Transverse colon (tissue), 4 donors: ENCODE measurements at regions not wholly inside any gene's neighbourhood (a gene's known extent, or its start where the extent isn't known, plus 50 kb on each side); places are given as distances from the start of the nearest gene placed in this dataset.

Source experiments
- POLR2A ChIP-seq: fragments of 450-650 bp; IDR thresholded peaks from one replicate; pipeline ENCODE4 v1.6.1; 2016; ENCODE audit warnings: antibody characterized with exemption, mild to moderate bottlenecking, moderate library complexity
- POLR2AphosphoS5 ChIP-seq, 3 donors: sonication (generic); formaldehyde crosslinking; IDR thresholded peaks; one replicate each; pipeline ENCODE4 v1.6.1; 2016; ENCODE audit warnings: antibody characterized with exemption in 3 of 3
- TF ChIP-seq, protein P1 (sequence below), 5 experiments: fragments of 200-600 bp in 3 of 5; fragments of 450-650 bp in 2 of 5; sonication (generic) in 3 of 5; IDR thresholded peaks; 1 replicate in 2 of 5; 2 replicates in 3 of 5; pipeline ENCODE4 v1.5.1; 2016 to 2017; ENCODE audit warnings: antibody characterized with exemption in 5 of 5, inconsistent platforms in 3 of 5, mild to moderate bottlenecking in 2 of 5, moderate library complexity in 1 of 5

DNA sequence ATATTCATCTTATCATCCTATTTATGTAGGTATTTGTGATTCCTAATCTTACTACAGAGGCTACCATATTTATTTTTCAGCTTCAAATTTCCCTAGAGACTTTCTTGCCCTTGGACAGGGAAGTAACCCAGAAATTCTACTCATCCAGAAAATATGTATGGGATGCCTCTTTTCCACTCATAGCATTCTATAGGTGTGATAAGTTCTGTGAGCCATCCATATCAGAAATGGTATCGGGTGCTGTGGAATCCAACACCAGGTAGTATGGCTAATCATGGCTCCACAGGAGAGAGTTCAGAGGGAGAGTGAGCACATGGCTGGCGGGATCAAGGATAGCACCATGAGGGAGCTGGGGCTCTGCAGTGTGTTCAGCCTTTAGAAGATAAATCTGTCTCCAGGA is 349.3 kb upstream of the ACTBL2 start:
- TF ChIP-seq, protein P1, sequence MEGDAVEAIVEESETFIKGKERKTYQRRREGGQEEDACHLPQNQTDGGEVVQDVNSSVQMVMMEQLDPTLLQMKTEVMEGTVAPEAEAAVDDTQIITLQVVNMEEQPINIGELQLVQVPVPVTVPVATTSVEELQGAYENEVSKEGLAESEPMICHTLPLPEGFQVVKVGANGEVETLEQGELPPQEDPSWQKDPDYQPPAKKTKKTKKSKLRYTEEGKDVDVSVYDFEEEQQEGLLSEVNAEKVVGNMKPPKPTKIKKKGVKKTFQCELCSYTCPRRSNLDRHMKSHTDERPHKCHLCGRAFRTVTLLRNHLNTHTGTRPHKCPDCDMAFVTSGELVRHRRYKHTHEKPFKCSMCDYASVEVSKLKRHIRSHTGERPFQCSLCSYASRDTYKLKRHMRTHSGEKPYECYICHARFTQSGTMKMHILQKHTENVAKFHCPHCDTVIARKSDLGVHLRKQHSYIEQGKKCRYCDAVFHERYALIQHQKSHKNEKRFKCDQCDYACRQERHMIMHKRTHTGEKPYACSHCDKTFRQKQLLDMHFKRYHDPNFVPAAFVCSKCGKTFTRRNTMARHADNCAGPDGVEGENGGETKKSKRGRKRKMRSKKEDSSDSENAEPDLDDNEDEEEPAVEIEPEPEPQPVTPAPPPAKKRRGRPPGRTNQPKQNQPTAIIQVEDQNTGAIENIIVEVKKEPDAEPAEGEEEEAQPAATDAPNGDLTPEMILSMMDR (IDR thresholded peaks at IDR 0.05) = no peak
- no peak for TF ChIP-seq POLR2AphosphoS5 (IDR thresholded peaks at IDR 0.05)
- no peak for TF ChIP-seq POLR2A
